ENCODE measurements at regions not wholly inside any gene's neighbourhood (a gene's known extent, or its start where the extent isn't known, plus 50 kb on each side); places are given as distances from the start of the nearest gene placed in this dataset.

DNA sequence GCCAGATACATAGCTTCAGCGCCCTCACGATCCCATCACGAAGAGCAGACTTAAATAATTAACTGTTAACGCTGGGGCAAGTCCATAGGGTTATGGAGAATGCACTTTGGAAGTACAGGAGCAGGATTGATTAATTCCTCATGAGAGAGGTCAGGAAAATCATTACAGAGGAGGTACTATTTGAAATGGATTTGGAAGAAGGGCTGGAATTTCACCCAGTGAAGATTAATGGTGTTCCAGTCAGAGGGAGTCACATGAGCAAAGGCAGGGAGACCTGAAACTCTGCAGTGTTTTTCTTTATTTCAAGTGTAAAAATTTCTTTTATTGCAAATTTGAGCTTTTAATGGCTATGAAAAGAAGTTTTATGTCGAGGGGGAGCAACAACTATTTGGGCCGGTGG is 329.8 kb upstream of the GRM7 start:
- DNase-seq, result no peak

DNA sequence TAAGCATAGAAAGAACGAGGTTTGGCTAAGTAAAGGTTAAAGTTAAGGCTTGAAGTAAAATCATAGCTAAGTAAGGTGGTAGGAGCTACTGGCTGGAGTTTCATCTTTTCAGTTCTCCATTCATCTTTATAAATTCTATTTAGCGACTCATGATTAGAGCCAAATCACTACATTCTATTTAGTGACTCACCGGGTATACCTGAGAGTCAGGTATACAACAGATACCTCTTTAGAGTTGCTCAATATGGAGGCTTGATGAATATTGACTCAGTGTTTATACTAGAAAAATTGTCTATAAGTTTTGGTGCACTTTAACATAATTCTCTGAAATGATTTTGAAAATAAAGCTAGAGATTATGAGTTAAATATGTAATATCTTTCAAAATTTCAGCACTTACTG is 328.8 kb upstream of the GRM7 start:
- no peak for DNase-seq

DNA sequence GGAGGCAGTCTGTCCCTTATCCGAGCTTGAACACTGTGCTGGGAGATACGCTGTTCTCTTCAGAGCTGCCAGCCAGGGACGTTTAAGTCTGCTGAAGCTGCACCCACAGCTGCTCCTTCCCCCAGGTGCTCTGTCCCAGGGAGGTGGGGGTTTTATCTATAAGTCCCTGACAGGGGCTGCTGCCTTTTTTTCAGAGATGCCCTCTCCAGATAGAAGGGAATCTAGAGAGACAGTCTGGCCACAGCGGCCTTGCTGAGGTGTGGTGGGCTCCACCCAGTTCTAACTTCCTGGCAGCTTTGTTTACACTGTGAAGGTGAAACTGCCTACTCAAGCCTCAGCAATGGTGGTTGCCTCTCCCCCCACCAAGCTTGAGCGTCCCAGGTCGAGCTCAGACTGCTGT is 319.9 kb upstream of the GRM7 start:
- peak; percentile 8 for DNase-seq

DNA sequence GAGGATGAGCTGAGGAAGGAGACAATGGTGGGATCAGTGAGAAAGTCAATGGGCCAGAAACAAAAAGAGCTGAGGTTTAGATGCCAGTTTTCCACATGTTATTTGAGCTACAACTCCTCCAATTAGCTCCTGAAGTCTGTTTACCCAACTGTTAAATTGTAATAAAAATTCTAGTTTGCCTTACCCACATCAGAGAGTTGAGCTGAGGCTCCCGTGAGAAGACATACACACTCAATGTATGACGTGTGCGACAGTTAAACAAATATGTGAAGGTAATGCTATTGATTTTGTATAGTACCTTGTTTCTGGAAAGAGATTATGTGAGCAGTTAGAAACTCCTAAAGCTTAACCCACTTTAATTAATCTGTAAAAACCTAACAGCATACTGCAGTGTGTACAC is 318.1 kb upstream of the GRM7 start:
- no peak for DNase-seq

DNA sequence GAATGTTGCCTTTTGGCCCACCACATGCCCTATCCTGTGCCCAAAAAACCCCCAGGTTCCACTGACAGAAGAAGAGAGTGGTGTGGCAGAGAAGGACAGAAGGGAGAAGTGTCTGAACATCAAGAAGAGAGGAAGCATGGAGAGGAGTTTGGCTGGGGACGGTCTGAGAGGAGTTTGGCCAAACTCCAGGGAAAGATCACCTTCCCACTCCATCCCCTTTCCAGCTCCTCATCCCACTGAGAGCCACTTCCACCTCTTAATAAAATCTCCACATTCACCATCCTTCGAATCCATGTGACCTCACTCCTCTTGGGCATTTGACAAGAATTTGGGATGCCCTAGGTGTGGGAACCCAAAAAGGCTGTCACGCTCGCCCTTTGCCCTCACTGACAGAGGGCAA is 311.6 kb upstream of the GRM7 start:
- no peak for DNase-seq

DNA sequence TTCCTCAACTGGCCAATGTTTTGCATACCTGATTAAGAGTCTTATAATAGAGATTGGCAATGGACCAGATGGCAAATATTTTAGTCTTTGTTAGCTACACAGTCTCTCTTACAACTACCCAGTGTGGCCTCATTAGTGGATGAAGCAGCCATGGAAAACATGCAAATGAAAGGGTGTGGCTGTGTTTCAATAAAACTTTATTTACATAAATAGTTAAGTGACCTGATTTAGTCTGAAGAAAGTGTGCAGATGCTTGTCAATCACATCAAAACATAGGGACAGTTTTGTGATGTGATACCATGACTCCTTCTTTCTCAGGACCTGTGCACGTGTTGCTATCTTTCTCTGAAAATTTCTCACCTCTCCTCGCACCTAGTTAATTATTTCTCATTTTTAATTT is 309.8 kb upstream of the GRM7 start:
- no peak for DNase-seq

DNA sequence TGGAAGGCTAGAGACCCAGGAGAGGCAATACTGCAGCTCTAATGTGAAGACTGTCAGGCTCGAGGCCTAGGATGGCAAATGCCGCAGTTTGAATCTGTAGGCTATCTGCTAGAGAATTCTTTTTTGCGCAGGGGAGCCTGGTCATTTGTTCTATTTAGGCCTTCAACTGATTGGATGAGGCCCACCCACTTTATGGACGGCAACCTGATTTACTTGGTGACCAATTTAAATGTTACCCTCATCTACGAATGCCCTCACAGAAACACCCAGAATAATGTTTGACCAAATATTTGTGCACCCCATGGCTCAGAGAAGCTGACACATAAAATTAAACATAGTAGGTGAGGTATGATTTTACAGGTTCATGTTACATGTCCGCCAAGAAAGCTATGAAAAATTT is 300.7 kb upstream of the GRM7 start:
- no peak for DNase-seq

DNA sequence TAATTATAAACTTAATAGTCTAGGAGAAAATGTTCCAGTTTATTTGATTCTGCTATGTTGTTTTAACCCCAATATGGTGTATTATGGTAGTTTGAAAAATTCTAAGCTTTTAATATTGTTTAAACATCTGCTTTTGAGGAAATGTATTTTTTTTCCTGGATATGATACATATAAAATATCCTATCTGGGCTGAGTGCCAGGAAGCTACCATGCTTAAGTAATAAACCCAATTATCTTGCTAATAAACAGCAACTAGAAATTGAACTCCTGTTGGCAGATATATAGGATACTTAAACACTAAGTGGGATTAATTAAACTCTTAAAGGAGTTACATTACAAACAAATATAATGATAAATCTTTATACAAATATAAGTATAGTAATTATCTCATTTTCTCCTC is 293.7 kb upstream of the GRM7 start:
- no peak for DNase-seq

DNA sequence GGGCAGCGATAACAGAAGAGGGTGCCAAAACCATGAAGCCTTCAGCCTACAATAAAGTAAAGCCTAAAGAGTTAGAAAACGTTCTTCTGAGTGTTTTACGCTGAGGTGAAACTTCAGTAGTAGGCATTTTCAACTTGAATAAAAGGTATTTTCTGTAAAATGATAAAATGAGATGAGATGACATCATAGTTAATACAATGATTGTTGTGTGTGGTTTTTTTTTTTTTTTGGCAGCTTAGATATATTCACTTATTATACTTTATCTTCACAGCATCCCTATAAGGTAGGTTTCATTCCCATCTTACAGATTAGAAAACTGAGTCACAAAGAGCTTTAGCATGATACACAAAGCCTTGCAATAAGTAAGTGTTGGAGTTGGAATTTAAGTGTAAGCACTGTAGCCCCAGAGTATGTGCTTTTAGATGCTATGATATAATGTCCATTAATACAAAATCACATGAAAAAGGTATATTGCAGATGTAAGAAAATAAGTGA is 291.9 kb upstream of the GRM7 start:
- DNase-seq, result no peak

DNA sequence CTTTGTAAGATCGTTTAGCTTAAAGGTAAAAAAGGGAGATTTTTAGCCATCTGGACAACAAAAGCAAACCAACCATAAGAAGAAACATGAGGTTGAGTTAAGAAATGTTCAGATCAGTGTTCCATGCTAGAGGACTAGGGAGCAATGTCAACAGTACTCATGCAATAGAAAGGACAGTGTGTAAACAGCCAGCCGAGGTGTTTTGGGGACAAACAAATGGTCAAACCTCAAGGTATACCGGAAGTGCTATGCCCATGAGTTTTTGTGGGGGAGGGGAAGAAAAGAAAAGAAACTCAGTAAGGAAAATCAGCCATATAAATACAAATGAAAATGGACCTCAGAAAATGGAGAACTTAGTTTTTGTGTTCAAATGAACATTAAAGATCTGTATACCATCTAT is 289.5 kb upstream of the GRM7 start:
- DNase-seq, result no peak

DNA sequence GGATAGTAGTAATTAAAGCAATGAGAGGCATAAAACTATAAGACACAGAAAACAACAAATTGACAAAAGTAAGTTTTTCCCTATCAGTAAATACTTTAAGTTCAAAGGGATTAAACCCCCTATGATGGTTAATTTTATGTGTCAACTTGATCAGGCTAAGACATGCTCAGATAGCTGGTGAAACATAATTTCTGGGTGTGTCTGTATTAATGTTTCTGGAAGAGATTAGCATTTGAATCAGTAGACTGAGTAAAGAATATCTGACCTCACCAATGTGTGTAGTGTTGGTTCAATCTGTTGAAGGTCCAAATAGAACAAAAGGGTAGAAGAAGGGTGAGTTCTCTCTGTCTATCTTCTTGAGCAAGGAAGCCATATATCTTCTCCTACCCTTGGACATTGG is 283.3 kb upstream of the GRM7 start:
- DNase-seq, result no peak

DNA sequence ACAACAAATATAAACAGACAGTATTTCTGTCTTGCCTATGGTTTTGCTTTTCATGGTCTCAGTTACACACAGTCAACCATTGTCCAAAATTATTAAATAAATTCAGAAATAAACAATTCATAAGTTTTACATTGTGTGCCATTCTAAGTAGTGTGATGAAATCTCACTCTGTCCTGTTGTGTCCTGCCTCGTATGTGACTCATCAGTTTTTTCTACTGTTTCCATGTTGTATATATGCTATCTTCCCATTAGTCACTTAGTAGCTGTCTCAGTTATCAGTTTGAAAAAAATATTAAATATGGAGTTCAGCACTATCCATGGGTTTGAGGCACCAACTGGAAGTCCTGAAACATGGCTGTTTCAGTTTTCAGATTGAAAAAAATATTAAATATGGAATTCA is 282.4 kb upstream of the GRM7 start:
- no peak for DNase-seq

DNA sequence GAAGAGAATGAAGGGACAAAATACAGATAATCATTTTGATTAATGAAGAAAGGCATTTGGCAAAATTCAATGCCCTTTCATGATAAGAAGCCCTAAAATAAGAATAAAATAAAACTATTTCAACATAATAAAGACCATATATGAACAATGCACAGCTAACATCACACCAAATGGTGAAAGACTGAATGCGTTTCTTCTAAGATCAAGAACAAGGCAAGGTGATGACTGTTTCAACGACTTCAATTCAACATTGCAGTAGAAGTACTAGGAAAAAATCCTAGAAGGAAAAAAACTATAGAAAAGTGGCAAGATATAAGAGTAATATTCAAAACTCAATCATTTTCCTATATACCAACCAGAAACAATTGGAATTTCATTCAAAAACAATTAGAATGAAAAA is 280.1 kb upstream of the GRM7 start:
- DNase-seq, result no peak

DNA sequence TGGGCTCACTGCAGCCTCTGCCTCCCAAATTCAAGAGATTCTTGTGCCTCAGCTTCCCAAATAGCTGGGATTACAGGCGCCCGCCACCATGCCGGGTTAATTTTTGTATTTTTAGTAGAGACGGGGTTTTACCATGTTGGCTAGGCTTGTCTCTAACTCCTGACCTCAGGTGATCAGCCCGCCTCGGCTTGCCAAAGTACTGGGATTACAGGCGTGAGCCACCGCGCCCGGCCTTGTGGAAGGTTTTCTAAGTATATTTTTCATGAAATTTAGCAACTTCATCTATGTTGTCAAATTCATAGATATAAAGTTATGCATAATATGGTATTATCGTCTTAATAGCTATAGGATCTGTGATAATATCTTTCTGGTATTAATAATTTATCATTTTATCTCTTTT is 275.6 kb upstream of the GRM7 start:
- no peak for DNase-seq

DNA sequence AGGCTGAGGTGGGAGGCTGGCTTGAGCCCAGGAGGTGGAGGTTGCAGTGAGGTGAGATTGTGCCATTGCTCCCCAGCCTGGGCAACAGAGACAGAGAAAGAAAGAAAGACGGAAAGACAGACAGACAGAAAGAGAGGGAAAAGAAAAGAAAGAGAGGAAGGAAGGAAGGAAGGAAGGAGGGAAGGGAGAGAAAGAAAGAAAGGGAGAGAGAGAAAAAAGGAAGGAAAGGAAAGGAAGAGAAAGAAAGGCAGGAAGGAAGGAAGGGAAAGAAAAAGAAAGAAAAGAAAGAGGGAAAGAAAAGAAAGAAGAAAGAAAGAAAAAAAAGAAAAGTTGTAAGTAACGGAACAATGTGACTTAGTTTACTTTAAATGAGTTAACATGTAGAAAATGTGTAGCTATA is 260.7 kb upstream of the GRM7 start:
- no peak for DNase-seq

DNA sequence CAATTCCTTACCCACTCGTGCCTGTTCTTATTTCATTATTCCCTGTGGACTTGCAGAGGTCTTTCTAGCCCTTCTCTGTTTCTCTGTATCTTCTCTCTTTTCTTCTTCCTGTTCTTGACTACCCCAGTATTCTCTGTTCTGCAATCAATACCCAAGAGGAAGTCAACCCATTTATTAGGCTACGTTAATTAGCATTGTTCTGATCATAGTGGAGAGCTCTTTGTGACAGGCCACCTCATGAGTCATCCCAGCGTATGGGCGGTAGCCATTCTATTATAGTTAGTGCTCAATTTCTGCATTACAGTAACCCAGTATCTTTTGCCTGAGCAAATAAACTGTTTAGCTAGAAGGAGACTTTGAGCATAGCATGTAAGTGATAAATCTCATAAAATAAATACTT is 259.5 kb upstream of the GRM7 start:
- no peak for DNase-seq

DNA sequence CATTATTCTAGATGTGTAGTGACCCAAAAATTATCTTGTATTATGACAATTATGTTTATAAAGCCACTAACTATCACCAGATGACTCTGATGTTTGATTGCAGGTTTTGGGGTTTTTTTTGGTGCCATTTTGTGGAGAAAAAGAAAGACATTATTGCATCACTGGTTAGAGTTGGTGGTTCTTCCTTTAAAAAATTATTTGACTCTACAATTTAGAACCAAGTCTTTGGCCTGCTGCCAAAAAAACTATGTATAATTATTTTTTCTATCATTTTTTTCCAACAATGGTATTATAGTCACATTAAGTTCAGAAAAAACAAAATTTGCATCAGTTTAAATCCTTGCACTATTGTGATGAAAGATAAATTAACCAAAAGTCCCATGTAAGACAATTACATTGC is 258.6 kb upstream of the GRM7 start:
- no peak for DNase-seq

DNA sequence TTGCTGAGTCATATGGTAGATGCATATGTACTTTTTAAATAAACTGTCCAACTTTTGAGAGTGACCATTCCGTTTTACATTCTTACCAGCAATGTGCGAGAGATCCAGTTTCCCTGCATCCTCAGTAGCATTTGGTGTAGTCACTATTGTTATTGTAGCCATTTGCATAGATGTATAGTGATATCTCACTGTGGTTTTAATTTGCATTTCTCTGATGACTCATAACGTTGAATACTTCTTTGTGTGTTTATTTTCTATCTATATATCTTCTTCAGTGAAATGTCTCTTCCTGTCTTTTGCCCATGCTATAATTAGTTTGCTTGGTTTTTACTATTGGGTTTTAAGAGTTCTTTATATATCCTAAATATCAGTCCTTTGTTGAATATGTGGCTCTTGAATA is 255.7 kb upstream of the GRM7 start:
- no peak for DNase-seq

DNA sequence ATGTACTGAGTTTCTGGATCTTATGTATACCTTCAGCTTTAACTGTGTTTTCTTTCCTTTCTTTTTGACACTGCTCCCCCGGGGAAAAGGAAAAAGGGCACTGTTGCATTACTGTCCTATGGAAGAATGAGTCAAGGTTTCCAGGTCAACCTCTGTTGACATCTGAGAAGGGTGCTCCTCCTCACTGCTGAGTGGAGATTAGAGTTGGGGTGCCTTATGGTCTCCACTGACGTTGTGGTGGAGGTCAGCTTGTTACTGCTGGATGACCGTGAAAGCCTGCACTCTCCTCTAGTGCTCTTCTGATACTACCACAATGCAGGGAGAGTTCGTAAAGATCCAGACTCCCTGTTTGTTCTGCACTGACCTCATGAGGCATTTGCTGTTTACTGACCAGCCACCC is 252.1 kb upstream of the GRM7 start:
- no peak for DNase-seq

DNA sequence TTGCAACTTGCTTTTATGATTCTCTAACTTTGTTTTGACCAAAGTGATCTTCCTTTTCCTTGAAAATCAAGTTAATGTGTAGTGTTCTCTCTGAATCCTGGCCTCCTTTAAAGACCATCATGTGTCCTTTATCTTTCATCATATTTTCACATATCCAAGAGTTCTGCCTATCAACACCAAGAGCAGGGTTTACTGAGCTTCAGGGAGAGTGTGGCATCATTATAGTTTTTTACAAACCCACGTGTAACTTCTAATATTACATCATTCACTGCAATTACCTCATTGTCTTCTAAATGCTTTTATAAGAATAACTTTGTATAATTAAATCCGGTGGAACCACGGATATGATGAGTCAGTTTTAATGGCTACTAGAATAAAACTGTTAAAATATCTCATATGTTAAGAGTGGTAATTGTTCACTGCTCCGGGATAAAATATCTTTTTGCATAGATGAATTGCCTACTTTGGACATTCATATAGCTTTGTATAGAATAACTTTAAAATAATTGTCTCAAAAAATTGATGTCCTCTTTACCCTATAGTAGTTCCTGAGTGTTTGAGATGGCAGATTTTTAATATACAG is 248.8 kb upstream of the GRM7 start:
- DNase-seq, result no peak

DNA sequence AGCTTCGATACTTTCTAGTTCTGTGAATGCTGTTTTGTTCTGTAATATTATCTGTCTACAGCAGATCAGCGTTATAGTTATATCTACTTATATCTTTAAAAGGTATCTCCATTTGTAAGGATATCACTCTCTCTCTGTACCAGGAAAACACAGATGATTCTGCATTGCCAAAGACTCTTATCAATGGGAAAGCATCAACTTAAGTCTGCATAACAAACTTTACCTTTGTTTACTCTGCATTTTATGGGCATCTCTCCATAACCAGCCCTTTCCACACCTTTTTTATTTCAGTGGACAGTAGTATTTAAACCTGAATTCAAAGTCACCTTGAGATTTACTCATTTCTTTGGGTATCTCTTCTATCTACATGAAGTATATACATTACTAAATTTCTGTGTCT is 238.7 kb upstream of the GRM7 start:
- no peak for DNase-seq

DNA sequence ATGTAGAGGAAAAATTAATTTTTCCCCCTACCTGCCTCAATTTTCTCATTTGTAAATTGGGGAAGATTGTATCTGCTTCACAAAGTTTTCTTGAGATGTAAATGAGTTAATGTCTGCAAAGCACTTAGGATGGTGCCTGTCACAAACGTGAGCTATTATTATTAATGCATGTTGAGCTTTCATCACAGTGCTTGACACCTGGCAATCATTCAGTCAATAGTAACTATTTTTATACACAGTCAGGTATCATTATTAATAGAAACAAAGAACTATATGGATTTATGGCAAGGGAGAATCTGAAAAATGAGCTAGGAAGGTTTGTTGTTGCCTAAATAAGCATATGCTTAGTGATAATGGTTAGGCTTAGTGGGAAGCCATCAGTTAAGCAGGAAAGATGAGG is 238.2 kb upstream of the GRM7 start:
- DNase-seq, result no peak

DNA sequence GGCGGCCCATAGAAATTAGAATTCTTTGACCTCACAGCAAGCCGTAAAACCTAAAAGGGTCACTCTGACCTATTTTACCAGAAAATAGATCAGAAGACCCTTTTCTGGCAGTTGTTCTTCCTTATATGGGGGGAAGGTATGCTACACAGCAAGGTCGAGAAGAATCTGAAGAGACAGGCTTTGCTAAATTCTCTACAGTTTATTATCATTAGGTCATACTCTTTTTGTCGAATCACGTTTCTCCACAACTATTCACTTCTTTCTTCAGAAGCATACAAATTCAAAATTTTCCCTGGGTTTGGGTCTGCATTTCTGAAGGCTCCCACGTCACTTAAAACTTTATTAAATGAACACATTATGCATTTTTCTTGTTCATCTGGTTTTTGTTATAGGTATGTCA is 229.5 kb upstream of the GRM7 start:
- DNase-seq, result no peak

DNA sequence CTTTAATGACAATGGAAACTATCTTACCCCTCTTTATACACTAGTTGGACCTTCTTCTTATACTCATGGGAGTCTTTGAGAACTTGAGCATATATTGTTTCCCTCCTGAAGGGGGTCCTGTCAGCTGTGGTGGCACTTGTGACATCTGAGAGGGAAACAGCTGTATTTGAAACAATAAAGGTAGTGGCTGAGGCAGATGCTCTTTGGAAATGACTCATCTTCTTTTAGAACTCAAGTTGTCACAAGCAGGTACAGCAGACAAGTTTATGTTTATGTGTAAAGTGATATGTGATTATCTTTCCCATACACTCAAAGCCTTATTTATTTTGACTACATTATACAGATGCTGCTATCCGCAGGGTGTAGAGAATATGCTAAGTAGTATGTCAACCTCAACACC is 220.0 kb upstream of the GRM7 start:
- no peak for DNase-seq

DNA sequence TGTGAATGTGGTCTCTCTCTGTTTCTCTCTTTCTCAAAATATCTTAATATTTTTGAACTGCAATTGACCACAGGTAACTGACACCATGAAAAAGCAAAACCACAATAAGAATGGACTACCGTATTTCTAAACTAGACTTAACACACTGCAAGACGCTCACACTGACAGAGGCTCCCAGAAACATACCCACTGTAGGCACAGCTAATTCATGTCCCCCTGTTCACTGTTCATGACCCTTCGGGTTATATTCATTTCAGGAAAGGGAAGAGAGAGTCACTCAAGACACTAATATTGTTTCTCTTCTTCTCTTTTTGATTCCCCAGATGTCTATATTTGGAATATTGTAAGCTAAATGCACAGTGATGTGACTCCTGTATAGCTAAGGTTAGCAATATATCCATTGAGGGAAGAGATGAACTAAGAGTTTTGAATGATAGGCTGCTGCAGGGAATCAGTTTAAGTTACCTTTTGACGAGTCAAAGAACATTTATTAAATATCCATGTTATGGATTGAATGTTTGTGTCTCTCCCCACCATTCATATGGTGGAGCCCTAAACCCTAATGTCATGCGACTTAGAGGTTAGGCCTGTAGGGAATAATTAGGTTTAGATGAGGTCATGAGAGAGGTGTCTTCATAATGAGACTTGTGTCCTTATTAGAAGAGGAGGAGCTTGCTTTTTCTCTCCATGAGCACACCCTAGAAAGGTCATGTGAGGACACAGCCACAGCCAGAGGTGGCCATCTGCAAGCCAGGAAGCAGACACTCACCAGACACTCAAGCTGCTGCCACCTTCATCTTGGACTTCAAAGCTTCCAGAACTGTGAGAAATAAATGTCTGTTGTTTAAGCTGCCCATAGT is 216.6 kb upstream of the GRM7 start:
- DNase-seq, result peak; percentile 4
